ENCODE measurements at regions not wholly inside any gene's neighbourhood (a gene's known extent, or its start where the extent isn't known, plus 50 kb on each side); places are given as distances from the start of the nearest gene placed in this dataset.

GRCh38 chr22:25420925-25421904 lies 143.3 kb upstream of the GRK3 start (continued):
- no peak for TF ChIP-seq ZNF462 (CRISPR knock-in tag; IDR thresholded peaks at IDR 0.05)
- TF ChIP-seq REST (IDR thresholded peaks at IDR 0.05; ENCODE audit: unreplicated experiment) = peak; percentile 19
- TF ChIP-seq EZH2 (IDR thresholded peaks at IDR 0.05; ENCODE audit: low read depth, unreplicated experiment) = peak; percentile 56

Measured in GM23338 (cell line).